Progenitor cell of endocrine pancreas (in vitro differentiated cells): ENCODE measurements at regions not wholly inside any gene's neighbourhood (a gene's known extent, or its start where the extent isn't known, plus 50 kb on each side); places are given as distances from the start of the nearest gene placed in this dataset.

Experiments used
- DNase-seq: peaks from one replicate; pipeline ENCODE4 v3.0.0; 2021; ENCODE audit warnings: low spot score; ENCODE audit not compliant: unreplicated experiment
- H3K27ac Mint-ChIP-seq: 2 replicates; pipeline ENCODE4 v1.8.0; 2021; ENCODE audit warnings: mild to moderate bottlenecking, moderate library complexity, mixed read lengths
- H3K27me3 Mint-ChIP-seq: 2 replicates; pipeline ENCODE4 v1.8.0; 2021; ENCODE audit warnings: mixed read lengths
- H3K36me3 Mint-ChIP-seq: 2 replicates; pipeline ENCODE4 v1.8.0; 2022; ENCODE audit warnings: mixed read lengths; ENCODE audit not compliant: insufficient read depth
- H3K4me1 Mint-ChIP-seq: 2 replicates; pipeline ENCODE4 v1.8.0; 2021; ENCODE audit warnings: low read depth, mixed read lengths
- H3K4me3 Mint-ChIP-seq: 2 replicates; pipeline ENCODE4 v1.8.0; 2021; ENCODE audit warnings: low read depth, mild to moderate bottlenecking, moderate library complexity, mixed read lengths
- H3K9me3 Mint-ChIP-seq: 2 replicates; pipeline ENCODE4 v1.8.0; 2021; ENCODE audit warnings: low read depth, mixed read lengths
- CTCF ChIP-seq: fragments of 200-600 bp; sonication (generic); IDR thresholded peaks from one replicate; pipeline ENCODE4 v1.5.0; 2021; ENCODE audit warnings: antibody characterized with exemption, mild to moderate bottlenecking; ENCODE audit not compliant: unreplicated experiment

GRCh38 chr2:16012029-16012596, 71.8 kb downstream of the MYCN start:
- Mint-ChIP-seq H3K27ac (no peak overlapping the region), H3K4me1 (peaks cover 20% of the 10 kb centered on the region), H3K9me3 (no peaks in the 10 kb centered on the region), H3K4me3 (no peak overlapping the region), H3K36me3 (no peaks in the 10 kb centered on the region), H3K27me3 (peaks cover 20% of the 10 kb centered on the region)
- no peak for DNase-seq
- no peak for TF ChIP-seq CTCF

GRCh38 chr2:16011621-16011960, 71.2 kb downstream of the MYCN start:
- Mint-ChIP-seq H3K27ac (no peak overlapping the region), H3K36me3 (no peaks in the 10 kb centered on the region), H3K4me1 (peaks cover 20% of the 10 kb centered on the region), H3K4me3 (no peak overlapping the region), H3K9me3 (no peaks in the 10 kb centered on the region), H3K27me3 (peaks cover 20% of the 10 kb centered on the region)
- no peak for DNase-seq
- no peak for TF ChIP-seq CTCF

DNA sequence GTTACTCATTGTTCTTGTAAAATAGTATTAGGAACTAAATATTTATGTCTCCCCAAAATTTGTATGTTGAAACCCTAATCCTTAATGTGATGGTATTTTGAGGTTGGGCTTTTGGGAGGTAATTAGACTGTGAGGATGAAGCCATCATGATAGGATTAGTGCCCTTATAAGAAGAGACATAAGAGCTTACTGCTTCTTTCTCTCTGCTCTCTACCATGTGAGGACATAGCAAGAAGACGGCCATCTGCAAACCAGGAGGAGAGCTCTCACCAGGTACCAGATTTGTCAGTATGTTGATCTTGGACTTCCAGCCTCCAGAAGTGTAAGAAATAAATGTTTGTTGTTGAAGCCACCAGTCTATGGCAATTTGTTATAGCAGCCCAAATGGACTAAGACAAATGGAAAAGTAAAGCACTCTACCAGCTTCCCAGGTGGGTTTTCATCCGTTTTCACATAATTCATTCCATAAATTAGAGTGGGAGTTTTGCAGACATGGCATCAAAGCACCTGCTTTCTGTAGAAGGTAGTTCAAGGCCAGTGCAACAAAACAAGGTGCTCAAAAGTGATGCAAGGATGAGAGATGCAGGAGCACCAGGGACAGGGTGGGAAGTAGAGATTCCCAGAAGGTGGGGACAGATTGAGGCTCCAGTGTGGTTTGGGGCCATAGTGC, 70.7 kb downstream of the MYCN start:
- H3K9me3 Mint-ChIP-seq = no peaks in the 10 kb centered on the region
- no peak for TF ChIP-seq CTCF
- peaks cover 20% of the 10 kb centered on the region for H3K4me1 Mint-ChIP-seq
- H3K27ac Mint-ChIP-seq = no peak overlapping the region
- H3K4me3 Mint-ChIP-seq = no peak overlapping the region
- peaks cover 20% of the 10 kb centered on the region for H3K27me3 Mint-ChIP-seq
- no peaks in the 10 kb centered on the region for H3K36me3 Mint-ChIP-seq
- no peak for DNase-seq

DNA sequence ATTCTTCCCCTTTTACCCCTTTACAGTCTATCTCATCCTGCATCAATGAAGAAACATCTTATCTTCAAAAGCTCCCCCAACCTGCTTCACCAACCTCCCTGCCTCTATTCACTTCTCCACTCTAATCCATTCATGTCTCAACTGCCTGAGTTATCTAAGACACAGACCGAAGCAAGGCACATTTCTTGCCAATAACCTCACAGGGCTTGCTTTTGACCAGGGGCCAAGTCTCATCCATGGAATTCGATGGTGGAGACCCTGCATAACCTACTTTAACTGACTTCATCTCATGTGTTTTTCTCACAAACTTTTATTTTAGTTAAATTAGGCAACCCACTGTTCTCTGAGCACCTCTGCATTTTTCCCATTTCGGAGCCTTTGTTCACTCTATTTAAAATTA, 69.7 kb downstream of the MYCN start:
- Mint-ChIP-seq H3K27me3 (peaks cover 19% of the 10 kb centered on the region), H3K27ac (no peak overlapping the region), H3K9me3 (no peaks in the 10 kb centered on the region), H3K36me3 (no peaks in the 10 kb centered on the region), H3K4me1 (peaks cover 20% of the 10 kb centered on the region), H3K4me3 (no peak overlapping the region)
- no peak for DNase-seq
- no peak for TF ChIP-seq CTCF

- TF ChIP-seq CTCF = no peak
- Mint-ChIP-seq H3K27me3 (peaks cover 15% of the 10 kb centered on the region), H3K4me3 (no peak overlapping the region), H3K36me3 (no peaks in the 10 kb centered on the region), H3K27ac (no peak overlapping the region), H3K9me3 (no peaks in the 10 kb centered on the region), H3K4me1 (peaks cover 20% of the 10 kb centered on the region)
- no peak for DNase-seq
These were observed 69.2 kb downstream of the MYCN start for GRCh38 chr2:16009560-16009959.
